NCI-H460 (cell line): ENCODE measurements at regions not wholly inside any gene's neighbourhood (a gene's known extent, or its start where the extent isn't known, plus 50 kb on each side); places are given as distances from the start of the nearest gene placed in this dataset.
"Not testable (repeated sequence)": the region's sequence is repeated elsewhere in the genome, so short reads cannot be mapped to it uniquely, and the experiment has no call there.

Experiments
- DNase-seq: peaks from one replicate; pipeline ENCODE4 v3.0.0-alpha.2; 2016; ENCODE audit warnings: low read depth; ENCODE audit errors: extremely low read depth

- DNase-seq = no peak
Observed at GRCh38 chr21:35170818-35171217, 121.7 kb upstream of the RUNX1 start.

- no peak for DNase-seq
Observed at GRCh38 chr21:35170244-35170643, 121.1 kb upstream of the RUNX1 start.

- no peak for DNase-seq
Observed at GRCh38 chr21:35169574-35169973, 120.5 kb upstream of the RUNX1 start.

GRCh38 chr21:35168735-35169134, 119.6 kb upstream of the RUNX1 start:
- no peak for DNase-seq

DNA sequence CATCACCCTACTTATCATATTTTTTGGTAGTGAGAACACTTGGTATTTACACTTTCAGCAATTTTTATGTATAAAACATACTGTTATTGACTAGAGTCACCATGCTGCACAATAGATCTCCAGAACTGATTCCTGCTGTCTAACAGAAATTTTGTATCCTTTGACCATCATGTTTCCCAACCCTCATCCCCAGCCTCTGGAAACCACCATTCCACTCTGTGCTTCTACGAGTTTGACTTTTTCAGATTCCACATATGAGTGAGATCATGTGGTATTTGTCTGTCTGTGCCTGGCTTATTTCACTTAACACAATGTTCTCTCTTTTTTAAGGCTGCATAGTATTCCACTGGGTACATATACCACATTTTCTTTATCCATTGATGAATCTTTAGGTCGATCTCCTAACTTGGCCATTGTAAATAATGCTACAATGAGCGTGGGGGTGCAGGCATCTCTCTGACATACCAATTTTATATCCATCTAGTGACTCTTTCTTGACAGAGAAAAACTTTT, 115.9 kb upstream of the RUNX1 start:
- DNase-seq = no peak

- no peak for DNase-seq
Observed at GRCh38 chr21:35164380-35164779, 115.3 kb upstream of the RUNX1 start.

DNA sequence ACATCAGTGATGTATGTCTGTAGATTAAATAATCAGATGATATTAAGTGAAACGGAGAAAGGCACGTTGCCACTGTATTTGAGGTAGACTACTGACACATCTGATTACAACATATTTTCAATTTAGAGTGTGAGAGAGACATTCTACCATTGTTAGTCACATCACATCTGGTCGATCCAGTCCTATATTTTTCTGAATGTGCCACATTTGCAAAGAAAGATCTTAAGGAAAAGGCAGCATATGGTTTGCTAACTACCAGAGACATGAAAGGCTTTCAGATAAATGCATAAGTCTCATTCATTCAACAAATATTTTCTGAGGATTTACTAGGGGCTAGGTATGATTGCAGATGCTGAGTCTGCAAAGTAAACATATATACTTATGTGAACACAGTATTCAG, 114.3 kb upstream of the RUNX1 start:
- DNase-seq = no peak

DNA sequence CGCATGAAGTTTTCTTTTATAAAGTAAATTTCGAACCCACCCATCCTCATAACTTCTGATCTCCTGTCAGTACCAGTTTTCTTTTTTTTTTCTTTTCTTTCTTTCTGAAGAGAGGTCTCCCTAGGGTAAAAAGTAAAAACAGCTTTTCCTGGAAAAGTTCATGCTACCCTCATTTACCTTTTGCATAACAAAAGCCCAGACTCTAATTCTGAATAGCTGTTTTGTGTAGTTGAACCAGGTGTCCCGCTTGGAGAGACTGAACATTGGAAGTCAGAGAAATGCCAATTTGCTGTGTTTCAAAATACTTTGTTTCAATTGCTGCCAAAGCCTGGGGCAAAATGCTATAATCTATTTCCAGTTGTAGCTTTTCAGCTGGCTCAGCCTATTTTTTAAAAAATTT, 113.7 kb upstream of the RUNX1 start:
- no peak for DNase-seq

- DNase-seq = no peak
Observed at GRCh38 chr21:35159881-35160280, 110.8 kb upstream of the RUNX1 start.

GRCh38 chr21:35157374-35157773, 108.3 kb upstream of the RUNX1 start:
- DNase-seq = not testable (repeated sequence)

DNA sequence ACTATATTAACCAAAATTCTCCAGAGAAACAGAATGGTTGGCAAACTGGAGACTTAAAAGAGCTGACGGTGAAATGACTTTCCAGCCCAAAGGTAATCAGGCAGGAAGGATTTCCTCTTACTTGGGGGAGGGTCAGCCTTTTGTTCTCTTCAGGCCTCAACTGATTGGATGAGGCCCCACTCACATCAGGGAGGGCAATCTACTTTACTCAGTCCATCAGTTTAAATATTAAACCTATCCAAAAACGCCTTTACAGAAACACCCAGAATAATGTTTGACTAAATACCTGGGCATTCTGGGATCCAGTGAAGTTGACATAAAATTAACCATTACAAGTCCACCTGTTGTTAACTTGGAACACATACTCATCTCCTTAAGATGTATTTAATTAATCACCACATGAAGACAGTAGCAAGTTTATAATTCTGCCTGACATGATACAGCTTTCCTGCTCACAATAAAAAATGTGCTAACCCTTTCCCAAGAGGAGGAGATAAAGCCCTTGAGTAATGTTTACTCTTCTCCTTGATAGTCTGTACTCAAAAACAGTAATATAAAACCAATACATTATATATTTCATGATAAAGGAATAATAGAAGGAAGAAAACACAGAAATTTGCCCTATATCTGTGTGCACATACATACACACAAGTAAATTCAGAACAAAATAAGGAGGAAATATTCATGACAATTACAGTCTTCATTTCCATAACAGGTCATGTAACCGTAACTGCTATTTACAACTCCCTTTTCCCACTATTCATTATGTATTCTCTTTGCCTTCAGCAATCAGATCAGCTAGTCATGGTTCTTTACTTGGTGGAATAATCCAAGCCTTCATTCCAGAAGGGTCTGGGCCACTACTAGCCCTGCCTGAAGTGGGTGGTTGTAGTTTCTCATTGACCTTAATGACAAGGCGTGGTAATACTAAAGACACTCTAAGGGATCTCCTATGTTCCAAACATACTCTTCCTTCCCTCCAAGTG, 107.5 kb upstream of the RUNX1 start:
- DNase-seq = no peak

- DNase-seq = no peak
Observed at GRCh38 chr21:35154788-35155187, 105.7 kb upstream of the RUNX1 start.

GRCh38 chr21:35153671-35154070, 104.6 kb upstream of the RUNX1 start:
- no peak for DNase-seq

DNA sequence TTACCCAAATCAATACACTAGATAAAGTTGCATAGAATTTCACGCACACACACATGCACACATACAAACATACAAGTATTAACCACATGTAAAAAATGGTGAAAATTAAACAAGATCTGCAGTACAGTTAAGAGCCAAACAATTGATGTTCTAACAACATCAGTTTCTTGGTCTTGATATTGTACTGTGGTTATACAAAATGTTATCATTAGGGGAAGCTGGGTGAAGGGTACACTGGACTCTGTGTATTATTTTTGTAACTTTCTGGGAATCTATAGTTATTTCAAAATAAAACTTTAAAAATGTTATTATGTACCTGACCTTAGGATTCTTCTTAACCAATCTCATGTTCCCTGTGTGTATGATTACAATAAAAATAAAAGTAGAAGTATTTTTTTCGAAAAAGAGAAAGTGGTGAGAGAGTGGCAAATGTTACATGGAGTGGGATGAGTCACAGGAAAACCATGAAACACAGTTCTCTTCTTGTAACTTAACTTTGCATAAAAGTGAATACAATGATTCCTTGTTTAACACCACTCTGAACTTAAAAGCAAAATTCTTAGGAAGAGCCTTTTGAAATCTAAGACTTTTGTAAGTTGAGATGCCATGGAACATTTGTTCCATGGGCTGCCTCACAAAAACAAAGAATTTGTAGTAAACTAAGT, 101.6 kb upstream of the RUNX1 start:
- DNase-seq = no peak

DNA sequence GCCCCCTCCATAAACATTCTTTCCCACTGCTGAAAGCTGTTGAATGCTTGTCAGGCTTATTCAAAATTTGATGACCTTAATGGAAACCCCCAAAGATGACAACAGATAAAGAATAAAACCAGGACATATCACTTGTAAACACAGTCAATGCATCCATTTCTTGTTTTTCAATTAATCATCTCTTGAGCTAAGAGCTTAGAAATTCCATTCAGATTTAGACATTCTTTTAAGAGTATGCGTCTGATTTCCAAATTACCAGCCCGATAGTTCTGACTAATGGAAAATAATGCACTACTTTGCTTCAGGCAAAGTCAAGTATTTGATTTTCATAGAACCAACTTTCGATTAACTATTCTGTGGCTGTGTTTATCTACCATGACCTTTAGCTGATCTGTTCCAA, 100.6 kb upstream of the RUNX1 start:
- no peak for DNase-seq

DNA sequence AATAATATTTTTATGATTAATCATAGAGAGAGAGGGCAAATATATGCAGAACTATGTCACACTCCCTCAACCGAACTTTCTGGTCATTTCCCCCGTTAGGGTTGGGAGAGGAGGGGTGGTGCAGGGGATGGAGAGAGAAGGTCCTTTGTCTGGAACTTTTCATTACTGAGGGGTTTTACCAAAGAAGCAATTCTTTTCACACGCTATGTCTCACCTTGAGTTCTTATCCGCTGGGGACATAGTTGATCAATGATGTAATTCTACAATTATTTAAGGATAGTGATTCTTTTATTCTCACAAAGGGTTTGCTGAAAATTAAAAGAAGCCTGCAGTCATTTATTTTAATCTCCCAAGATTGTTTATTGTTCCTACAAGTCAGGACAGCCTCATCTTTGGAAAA, 98.3 kb upstream of the RUNX1 start:
- DNase-seq = no peak

DNA sequence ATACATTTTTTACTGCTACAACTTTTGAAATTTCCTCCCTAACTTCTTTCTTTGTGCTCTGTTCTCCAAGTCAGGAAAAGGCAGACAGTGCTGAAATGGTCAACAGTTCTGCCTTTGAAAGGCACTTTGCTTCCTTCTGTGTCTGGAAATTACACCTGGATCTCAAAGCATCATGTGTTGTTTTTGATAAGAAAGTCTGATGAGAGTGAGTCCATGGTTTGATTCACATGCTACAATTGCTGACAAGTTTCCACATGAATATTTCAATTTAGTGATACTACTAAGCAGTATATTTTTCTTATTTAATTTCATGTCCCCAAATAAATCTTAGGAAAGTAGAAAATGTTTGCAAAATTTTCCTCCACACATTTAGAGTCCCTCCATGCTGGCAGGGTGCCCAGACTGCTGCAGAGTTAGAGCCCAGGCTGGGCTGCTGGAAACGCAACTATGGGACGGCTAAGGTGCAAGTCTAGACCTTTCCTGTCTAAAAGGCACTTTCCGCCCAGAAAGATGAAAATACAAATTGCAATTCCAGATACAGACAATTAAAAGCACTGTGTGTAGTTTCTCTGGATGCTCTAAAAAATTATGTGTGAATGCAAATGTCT, 96.6 kb upstream of the RUNX1 start:
- no peak for DNase-seq

- no peak for DNase-seq
Observed at GRCh38 chr21:35144978-35145377, 95.9 kb upstream of the RUNX1 start.

DNA sequence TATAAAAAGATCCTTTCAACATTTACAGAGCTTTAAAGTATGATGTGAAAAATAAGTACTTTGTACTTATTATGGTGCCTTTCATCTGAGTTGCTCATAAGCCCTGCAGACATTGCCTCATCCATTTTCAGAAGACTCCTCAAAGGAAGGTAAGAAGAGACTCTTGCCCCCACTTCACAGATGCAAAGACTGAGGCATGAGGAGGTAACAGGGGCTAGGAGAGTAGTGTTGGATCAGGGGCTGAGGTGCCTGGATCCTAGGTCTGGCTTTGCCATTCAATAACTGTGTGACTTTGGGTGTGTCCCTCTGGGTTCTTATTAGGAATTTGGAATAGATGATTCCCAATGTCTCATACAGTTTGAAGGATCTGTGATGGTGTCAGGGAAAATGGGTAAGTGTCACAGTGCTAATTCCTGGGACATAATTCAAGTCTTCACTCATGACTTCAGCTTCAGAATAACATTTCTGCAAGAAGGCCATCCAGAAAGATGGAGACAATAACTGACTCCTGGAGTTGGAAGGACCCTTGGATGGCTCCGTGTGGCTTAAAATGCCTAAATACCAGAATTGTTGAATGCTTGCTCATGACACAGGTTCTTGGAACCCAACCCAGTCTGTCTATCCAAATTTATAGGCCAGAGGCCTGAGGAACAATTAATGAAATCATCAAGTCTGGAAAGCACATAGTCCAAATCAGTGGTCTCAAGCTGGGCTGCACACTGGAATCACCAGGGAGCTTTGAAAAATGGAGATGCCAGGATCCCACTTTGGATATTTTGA, 93.1 kb upstream of the RUNX1 start:
- DNase-seq = no peak

- DNase-seq = no peak
Observed at GRCh38 chr21:35139382-35139715, 90.2 kb upstream of the RUNX1 start.
